ENCODE measurements at regions not wholly inside any gene's neighbourhood (a gene's known extent, or its start where the extent isn't known, plus 50 kb on each side); places are given as distances from the start of the nearest gene placed in this dataset.

GRCh38 chr6:21508753-21509152 is 84.8 kb upstream of the SOX4 start:
- H3K27me3 ChIP-seq, result no peaks in the 10 kb centered on the region
- no peaks in the 10 kb centered on the region for H3K9me3 ChIP-seq
- no peak overlapping the region for H3K4me3 ChIP-seq
- WGBS, 2 donors (ENCODE audit: low coverage in 1 of 2), result 83 to 86% methylated on average over 2 to 3 of the region's 4 CpGs
- TF ChIP-seq POLR2AphosphoS5 (IDR thresholded peaks at IDR 0.05), result no peak
- no peaks in the 10 kb centered on the region for H3K36me3 ChIP-seq
- no peak for ATAC-seq
- no peaks in the 10 kb centered on the region for H3K4me1 ChIP-seq
- no peak overlapping the region for H3K27ac ChIP-seq

DNA sequence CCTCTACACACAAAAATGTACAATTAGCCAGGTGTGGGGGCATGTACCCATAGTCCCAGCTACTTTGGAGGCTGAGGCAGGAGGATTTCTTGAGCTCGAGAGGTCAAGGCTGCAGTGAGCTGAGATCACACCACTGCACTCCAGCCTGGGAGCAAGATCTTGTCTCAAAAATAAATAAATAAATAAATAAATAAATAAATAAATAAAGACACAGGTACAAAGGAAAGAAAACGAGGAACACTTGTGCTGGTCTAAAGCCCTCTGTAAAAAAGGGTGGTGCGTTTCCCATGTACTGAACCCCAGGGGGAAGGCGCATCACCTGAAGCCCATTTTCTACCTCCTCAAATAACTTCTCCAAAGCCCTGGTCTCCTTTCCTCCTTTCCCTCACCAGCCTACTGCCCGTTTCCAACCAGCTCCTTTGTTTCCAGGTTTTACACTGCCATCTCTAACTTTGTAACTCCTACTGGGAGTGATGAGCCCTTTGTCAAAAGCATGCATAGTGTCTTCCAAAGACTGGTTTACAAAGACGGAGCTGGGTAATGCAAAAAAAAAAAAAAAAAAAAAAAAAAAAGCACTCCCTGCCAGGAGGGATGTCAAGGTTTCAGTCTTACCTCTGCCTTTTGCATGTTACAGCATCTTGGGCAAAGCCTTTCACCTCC is 81.5 kb upstream of the SOX4 start:
- ATAC-seq, result no peak
- Histone ChIP-seq H3K36me3 (no peaks in the 10 kb centered on the region), H3K4me1 (no peaks in the 10 kb centered on the region), H3K27ac (no peak overlapping the region), H3K4me3 (no peak overlapping the region), H3K27me3 (no peaks in the 10 kb centered on the region), H3K9me3 (no peaks in the 10 kb centered on the region)
- TF ChIP-seq POLR2A (IDR thresholded peaks at IDR 0.05), result no peak
- TF ChIP-seq POLR2AphosphoS5 (IDR thresholded peaks at IDR 0.05), result no peak
- TF ChIP-seq, protein P1, sequence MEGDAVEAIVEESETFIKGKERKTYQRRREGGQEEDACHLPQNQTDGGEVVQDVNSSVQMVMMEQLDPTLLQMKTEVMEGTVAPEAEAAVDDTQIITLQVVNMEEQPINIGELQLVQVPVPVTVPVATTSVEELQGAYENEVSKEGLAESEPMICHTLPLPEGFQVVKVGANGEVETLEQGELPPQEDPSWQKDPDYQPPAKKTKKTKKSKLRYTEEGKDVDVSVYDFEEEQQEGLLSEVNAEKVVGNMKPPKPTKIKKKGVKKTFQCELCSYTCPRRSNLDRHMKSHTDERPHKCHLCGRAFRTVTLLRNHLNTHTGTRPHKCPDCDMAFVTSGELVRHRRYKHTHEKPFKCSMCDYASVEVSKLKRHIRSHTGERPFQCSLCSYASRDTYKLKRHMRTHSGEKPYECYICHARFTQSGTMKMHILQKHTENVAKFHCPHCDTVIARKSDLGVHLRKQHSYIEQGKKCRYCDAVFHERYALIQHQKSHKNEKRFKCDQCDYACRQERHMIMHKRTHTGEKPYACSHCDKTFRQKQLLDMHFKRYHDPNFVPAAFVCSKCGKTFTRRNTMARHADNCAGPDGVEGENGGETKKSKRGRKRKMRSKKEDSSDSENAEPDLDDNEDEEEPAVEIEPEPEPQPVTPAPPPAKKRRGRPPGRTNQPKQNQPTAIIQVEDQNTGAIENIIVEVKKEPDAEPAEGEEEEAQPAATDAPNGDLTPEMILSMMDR (IDR thresholded peaks at IDR 0.05), result no peak
- no peak for TF ChIP-seq EP300 (IDR thresholded peaks at IDR 0.05)
- WGBS, 2 donors (ENCODE audit: low coverage in 1 of 2), result 91% methylated on average over 5 to 6 of the region's 6 CpGs

GRCh38 chr6:21514288-21514687 is 79.3 kb upstream of the SOX4 start:
- no peaks in the 10 kb centered on the region for H3K36me3 ChIP-seq

DNA sequence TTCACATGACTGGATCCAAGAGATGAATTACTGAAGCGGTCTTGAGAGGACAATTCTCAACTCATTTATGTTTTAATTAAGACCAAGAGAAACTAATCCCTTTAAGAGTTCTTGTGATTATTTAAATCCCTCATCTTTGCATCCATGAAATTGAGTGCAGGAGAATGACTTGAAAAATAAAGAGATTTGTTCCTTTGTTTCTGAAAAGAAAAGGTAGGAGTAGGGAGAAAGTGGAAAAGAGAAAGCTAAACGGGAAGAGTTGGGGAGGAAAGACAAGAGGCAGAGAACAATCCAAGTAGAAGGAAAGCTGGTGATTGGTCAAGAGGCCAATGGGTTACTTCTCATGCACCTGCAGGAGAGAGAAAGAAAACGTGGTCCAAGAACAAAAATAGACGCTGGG is 75.2 kb upstream of the SOX4 start:
- H3K9me3 ChIP-seq, result no peaks in the 10 kb centered on the region
- no peak for ATAC-seq
- TF ChIP-seq POLR2AphosphoS5 (IDR thresholded peaks at IDR 0.05), result no peak
- TF ChIP-seq POLR2A (IDR thresholded peaks at IDR 0.05), result no peak
- no peak for TF ChIP-seq EP300 (IDR thresholded peaks at IDR 0.05)
- TF ChIP-seq, protein P1 (IDR thresholded peaks at IDR 0.05), result no peak
- H3K4me3 ChIP-seq, result no peak overlapping the region
- no peaks in the 10 kb centered on the region for H3K36me3 ChIP-seq
- H3K4me1 ChIP-seq, result no peaks in the 10 kb centered on the region
- WGBS, 2 donors (ENCODE audit: low coverage in 1 of 2), result 65% methylated on average over 4 of the region's 4 CpGs; no CpG with 5 or more reads in 1 of the 2 donors
- H3K27ac ChIP-seq, result no peak overlapping the region
- no peaks in the 10 kb centered on the region for H3K27me3 ChIP-seq

More at GRCh38 chr6:21514288-21514687, 79.3 kb upstream of the SOX4 start:
- no peak for ATAC-seq
- 81 to 96% methylated on average over 3 to 4 of the region's 4 CpGs for WGBS, 2 donors (ENCODE audit: low coverage in 1 of 2)
- TF ChIP-seq, protein P1 (IDR thresholded peaks at IDR 0.05), result no peak
- TF ChIP-seq EP300 (IDR thresholded peaks at IDR 0.05), result no peak
- no peak for TF ChIP-seq POLR2A (IDR thresholded peaks at IDR 0.05)
- TF ChIP-seq POLR2AphosphoS5 (IDR thresholded peaks at IDR 0.05), result no peak
- Histone ChIP-seq H3K4me1 (no peaks in the 10 kb centered on the region), H3K9me3 (no peaks in the 10 kb centered on the region), H3K27me3 (no peaks in the 10 kb centered on the region), H3K4me3 (no peak overlapping the region), H3K27ac (no peak overlapping the region)

GRCh38 chr6:21519642-21520041 is 73.9 kb upstream of the SOX4 start:
- no peaks in the 10 kb centered on the region for H3K27me3 ChIP-seq
- H3K4me1 ChIP-seq, result no peaks in the 10 kb centered on the region
- TF ChIP-seq POLR2AphosphoS5 (IDR thresholded peaks at IDR 0.05), result no peak
- TF ChIP-seq EP300 (IDR thresholded peaks at IDR 0.05), result no peak
- TF ChIP-seq, protein P1 (IDR thresholded peaks at IDR 0.05), result no peak
- TF ChIP-seq POLR2A (IDR thresholded peaks at IDR 0.05), result no peak
- H3K9me3 ChIP-seq, result no peaks in the 10 kb centered on the region
- H3K36me3 ChIP-seq, result no peaks in the 10 kb centered on the region
- H3K27ac ChIP-seq, result no peak overlapping the region
- whole genome bisulfite sequencing, 2 donors (ENCODE audit: low coverage in 1 of 2), result 67 to 85% methylated on average over 1 of the region's 1 CpG
- H3K4me3 ChIP-seq, result no peak overlapping the region
- no peak for ATAC-seq
